GM18520 (cell line): ENCODE measurements at regions not wholly inside any gene's neighbourhood (a gene's known extent, or its start where the extent isn't known, plus 50 kb on each side); places are given as distances from the start of the nearest gene placed in this dataset.
"Not testable (repeated sequence)": the region's sequence is repeated elsewhere in the genome, so short reads cannot be mapped to it uniquely, and the experiment has no call there.

Experiments used
- ATAC-seq: cut with Tn5 transposase; IDR thresholded peaks from one replicate; pipeline ENCODE4 v1.9.1; 2021; ENCODE audit not compliant: unreplicated experiment

GRCh38 chr7:32228601-32229000 lies 158.4 kb upstream of the PDE1C start:
- no peak for ATAC-seq

GRCh38 chr7:32227746-32228145 lies 157.5 kb upstream of the PDE1C start:
- ATAC-seq, result no peak

GRCh38 chr7:32224276-32224675 lies 154.1 kb upstream of the PDE1C start:
- ATAC-seq, result no peak

GRCh38 chr7:32223721-32224120 lies 153.5 kb upstream of the PDE1C start:
- ATAC-seq, result no peak

- no peak for ATAC-seq
Observed at GRCh38 chr7:32223071-32223650, 153.0 kb upstream of the PDE1C start.

- no peak for ATAC-seq
Observed at GRCh38 chr7:32222251-32222900, 152.2 kb upstream of the PDE1C start.

- ATAC-seq, result no peak
Observed at GRCh38 chr7:32221736-32222135, 151.5 kb upstream of the PDE1C start.

GRCh38 chr7:32221056-32221455 lies 150.8 kb upstream of the PDE1C start:
- ATAC-seq, result no peak

- ATAC-seq, result not testable (repeated sequence)
Observed at GRCh38 chr7:32219831-32220230, 149.6 kb upstream of the PDE1C start.

- no peak for ATAC-seq
Observed at GRCh38 chr7:32219416-32219815, 149.2 kb upstream of the PDE1C start.

- ATAC-seq, result no peak
Observed at GRCh38 chr7:32218741-32219288, 148.6 kb upstream of the PDE1C start.

GRCh38 chr7:32218154-32218467 lies 147.9 kb upstream of the PDE1C start:
- ATAC-seq, result no peak

- ATAC-seq, result no peak
Observed at GRCh38 chr7:32217341-32218153, 147.3 kb upstream of the PDE1C start.

GRCh38 chr7:32216759-32217158 lies 146.6 kb upstream of the PDE1C start:
- no peak for ATAC-seq

GRCh38 chr7:32215697-32216096 lies 145.5 kb upstream of the PDE1C start:
- no peak for ATAC-seq

- ATAC-seq, result no peak
Observed at GRCh38 chr7:32214913-32215312, 144.7 kb upstream of the PDE1C start.

GRCh38 chr7:32212321-32212720 lies 142.1 kb upstream of the PDE1C start:
- no peak for ATAC-seq

GRCh38 chr7:32206987-32207386 lies 136.8 kb upstream of the PDE1C start:
- no peak for ATAC-seq

- ATAC-seq, result no peak
Observed at GRCh38 chr7:32206488-32206887, 136.3 kb upstream of the PDE1C start.

GRCh38 chr7:32205298-32205824 lies 135.2 kb upstream of the PDE1C start:
- ATAC-seq, result not testable (repeated sequence)

GRCh38 chr7:32204361-32205018 lies 134.3 kb upstream of the PDE1C start:
- ATAC-seq, result no peak
